ENCODE measurements at regions not wholly inside any gene's neighbourhood (a gene's known extent, or its start where the extent isn't known, plus 50 kb on each side); places are given as distances from the start of the nearest gene placed in this dataset.

GRCh38 chr4:166341992-166342391 is 469.0 kb downstream of the TLL1 start:
- H3K9me3 ChIP-seq (ENCODE audit: insufficient read depth, low read length): no peaks in the 10 kb centered on the region
- no peaks in the 10 kb centered on the region for H3K36me3 ChIP-seq (ENCODE audit: low read length)
- H3F3A ChIP-seq (ENCODE audit: insufficient read depth): no peaks in the 10 kb centered on the region
- no peak overlapping the region for H3K27ac ChIP-seq (ENCODE audit: low read depth, low read length)
- H3K4me3 ChIP-seq (ENCODE audit: insufficient read depth, low read length, poor library complexity, severe bottlenecking): no peak overlapping the region
- TF ChIP-seq CTCF (IDR thresholded peaks at IDR 0.05; ENCODE audit: insufficient read depth, low read length, poor library complexity, severe bottlenecking): no peak
- TF ChIP-seq EZH2phosphoT487 (conservative IDR thresholded peaks at IDR 0.05; ENCODE audit: low read length): no peak
- H3K9ac ChIP-seq (ENCODE audit: low read length): no peak overlapping the region
- no peaks in the 10 kb centered on the region for H3K79me2 ChIP-seq (ENCODE audit: insufficient read depth, low read length)
- no peak overlapping the region for H3K4me2 ChIP-seq (ENCODE audit: low read depth, low read length, poor library complexity, severe bottlenecking)
- H3K27me3 ChIP-seq (ENCODE audit: low read length): no peaks in the 10 kb centered on the region
- no peaks in the 10 kb centered on the region for H4K20me1 ChIP-seq (ENCODE audit: low read depth, low read length)
- H2AFZ ChIP-seq (ENCODE audit: low read depth, low read length, severe bottlenecking): no peak overlapping the region
- no peaks in the 10 kb centered on the region for H3K9me2 ChIP-seq (replicated peaks; ENCODE audit: insufficient read depth, low read length)

- H3K27me3 ChIP-seq (ENCODE audit: low read length): no peaks in the 10 kb centered on the region
- H2AFZ ChIP-seq (ENCODE audit: low read depth, low read length, severe bottlenecking): no peak overlapping the region
- H3K9me2 ChIP-seq (replicated peaks; ENCODE audit: insufficient read depth, low read length): no peaks in the 10 kb centered on the region
- H3K9ac ChIP-seq (ENCODE audit: low read length): no peak overlapping the region
- no peaks in the 10 kb centered on the region for H3K36me3 ChIP-seq (ENCODE audit: low read length)
- H3K9me3 ChIP-seq (ENCODE audit: insufficient read depth, low read length): no peaks in the 10 kb centered on the region
- H4K20me1 ChIP-seq (ENCODE audit: low read depth, low read length): no peaks in the 10 kb centered on the region
- no peak overlapping the region for H3K4me3 ChIP-seq (ENCODE audit: insufficient read depth, low read length, poor library complexity, severe bottlenecking)
- H3K79me2 ChIP-seq (ENCODE audit: insufficient read depth, low read length): no peaks in the 10 kb centered on the region
- no peak overlapping the region for H3K4me2 ChIP-seq (ENCODE audit: low read depth, low read length, poor library complexity, severe bottlenecking)
- TF ChIP-seq CTCF (IDR thresholded peaks at IDR 0.05; ENCODE audit: insufficient read depth, low read length, poor library complexity, severe bottlenecking) (no peak), EZH2phosphoT487 (conservative IDR thresholded peaks at IDR 0.05; ENCODE audit: low read length) (no peak)
- H3K27ac ChIP-seq (ENCODE audit: low read depth, low read length): no peak overlapping the region
- no peaks in the 10 kb centered on the region for H3F3A ChIP-seq (ENCODE audit: insufficient read depth)
These were observed 490.2 kb downstream of the TLL1 start for GRCh38 chr4:166363198-166363597.

- Histone ChIP-seq H3K27ac (ENCODE audit: low read depth, low read length) (no peak overlapping the region), H4K20me1 (ENCODE audit: low read depth, low read length) (no peaks in the 10 kb centered on the region), H2AFZ (ENCODE audit: low read depth, low read length, severe bottlenecking) (no peak overlapping the region), H3K9me2 (replicated peaks; ENCODE audit: insufficient read depth, low read length) (no peaks in the 10 kb centered on the region), H3K9me3 (ENCODE audit: insufficient read depth, low read length) (no peaks in the 10 kb centered on the region), H3K9ac (ENCODE audit: low read length) (no peak overlapping the region), H3K4me2 (ENCODE audit: low read depth, low read length, poor library complexity, severe bottlenecking) (no peak overlapping the region), H3F3A (ENCODE audit: insufficient read depth) (no peaks in the 10 kb centered on the region), H3K79me2 (ENCODE audit: insufficient read depth, low read length) (no peaks in the 10 kb centered on the region), H3K36me3 (ENCODE audit: low read length) (no peaks in the 10 kb centered on the region; the same call in 1 of the 2 replicates), H3K4me3 (ENCODE audit: insufficient read depth, low read length, poor library complexity, severe bottlenecking) (no peak overlapping the region), H3K27me3 (ENCODE audit: low read length) (no peaks in the 10 kb centered on the region)
- no peak for TF ChIP-seq CTCF (IDR thresholded peaks at IDR 0.05; ENCODE audit: insufficient read depth, low read length, poor library complexity, severe bottlenecking)
These were observed 493.0 kb downstream of the TLL1 start for GRCh38 chr4:166366012-166366411.

GRCh38 chr4:166377578-166377977 is 504.5 kb downstream of the TLL1 start:
- H3K79me2 ChIP-seq (ENCODE audit: insufficient read depth, low read length): no peaks in the 10 kb centered on the region
- H3K27ac ChIP-seq (ENCODE audit: low read depth, low read length): no peak overlapping the region
- no peaks in the 10 kb centered on the region for H3K36me3 ChIP-seq (ENCODE audit: low read length)
- no peak overlapping the region for H2AFZ ChIP-seq (ENCODE audit: low read depth, low read length, severe bottlenecking)
- no peaks in the 10 kb centered on the region for H3K27me3 ChIP-seq (ENCODE audit: low read length)
- H3K9me2 ChIP-seq (replicated peaks; ENCODE audit: insufficient read depth, low read length): no peaks in the 10 kb centered on the region
- no peak overlapping the region for H3K4me2 ChIP-seq (ENCODE audit: low read depth, low read length, poor library complexity, severe bottlenecking)
- H3F3A ChIP-seq (ENCODE audit: insufficient read depth): no peaks in the 10 kb centered on the region
- H4K20me1 ChIP-seq (ENCODE audit: low read depth, low read length): no peaks in the 10 kb centered on the region
- peaks cover 8% of the 10 kb centered on the region; the same call in 1 of the 2 replicates for H3K9me3 ChIP-seq (ENCODE audit: insufficient read depth, low read length)
- TF ChIP-seq EZH2phosphoT487 (conservative IDR thresholded peaks at IDR 0.05; ENCODE audit: low read length) (no peak), CTCF (IDR thresholded peaks at IDR 0.05; ENCODE audit: insufficient read depth, low read length, poor library complexity, severe bottlenecking) (no peak)
- H3K4me3 ChIP-seq (ENCODE audit: insufficient read depth, low read length, poor library complexity, severe bottlenecking): no peak overlapping the region
- no peak overlapping the region for H3K9ac ChIP-seq (ENCODE audit: low read length)

Measured in SU-DHL-6 (cell line).